Stimulated activated CD8-positive, alpha-beta memory T cell treated with anti-CD3 and anti-CD28 coated beads, Interleukin-4, amount 100 ng/mL, for 48 hours (primary cell): ENCODE measurements at regions not wholly inside any gene's neighbourhood (a gene's known extent, or its start where the extent isn't known, plus 50 kb on each side); places are given as distances from the start of the nearest gene placed in this dataset.

ENCODE experiments used
- DNase-seq: peaks from one replicate; pipeline ENCODE4 v3.0.0-alpha.2; 2020

DNA sequence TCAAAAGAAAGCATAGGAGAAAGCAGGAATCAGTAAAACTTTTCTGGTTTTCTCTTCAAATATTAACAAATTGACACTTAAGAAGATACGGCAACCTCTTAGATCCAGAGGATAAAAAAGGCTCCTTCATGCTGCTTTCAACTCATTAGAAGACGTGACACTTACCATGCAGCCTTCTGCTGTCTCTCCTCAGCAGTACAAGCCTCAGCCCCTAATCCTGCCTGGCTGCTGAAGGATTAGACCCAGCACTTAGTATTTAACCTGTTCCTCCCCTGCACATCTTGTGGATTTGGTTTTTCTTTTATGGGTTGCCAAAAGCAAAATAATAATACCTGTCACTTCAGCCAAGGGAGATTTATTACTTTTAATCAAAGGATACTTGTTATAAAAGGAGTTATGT is 108.4 kb downstream of the LYZL1 start:
- no peak for DNase-seq

DNA sequence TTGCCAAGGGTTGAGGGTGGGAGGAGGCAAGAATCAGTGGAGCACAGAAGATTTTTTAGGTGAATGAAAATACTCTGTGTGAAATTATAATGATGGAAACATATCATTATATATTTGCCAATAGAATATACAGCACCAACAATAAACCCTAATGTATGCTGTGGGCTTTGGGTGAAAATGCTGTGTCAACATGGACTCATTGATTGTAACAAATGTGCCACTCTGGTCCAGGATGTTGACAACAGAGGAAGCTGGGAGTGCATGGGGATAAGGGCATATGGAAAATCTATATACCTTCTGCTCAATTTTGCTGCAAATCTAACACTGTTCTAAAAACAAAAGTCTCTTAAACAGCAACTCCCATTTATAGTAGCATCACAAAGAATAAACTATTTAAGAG is 114.3 kb downstream of the LYZL1 start:
- no peak for DNase-seq

DNA sequence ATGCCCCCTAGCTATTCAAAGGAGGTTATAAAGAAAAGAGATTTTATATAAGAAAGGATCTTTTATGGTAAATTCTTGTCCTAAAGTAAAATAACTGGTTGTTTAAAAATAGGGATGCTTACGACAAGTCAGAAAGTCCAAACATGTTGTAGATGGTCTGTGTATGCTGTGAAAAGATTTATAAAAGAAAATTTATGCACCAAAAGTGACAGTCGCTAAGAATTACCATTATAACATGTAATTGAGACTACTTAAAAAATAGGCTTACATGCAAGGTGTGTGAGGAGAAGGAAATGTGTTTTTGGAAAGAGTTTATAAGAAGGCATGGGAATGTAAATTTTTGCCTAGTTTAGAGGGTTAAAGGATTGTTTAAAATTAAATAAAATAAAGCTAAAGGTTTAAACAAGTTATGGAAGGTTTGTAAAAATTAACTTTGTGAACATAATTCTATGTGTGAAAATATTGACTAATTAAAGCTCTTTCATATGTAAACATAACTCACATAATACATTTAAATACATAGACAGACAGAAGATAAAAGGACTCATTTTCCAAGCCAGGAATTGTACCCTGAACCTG is 118.5 kb downstream of the LYZL1 start:
- no peak for DNase-seq
